DOHH2 (cell line): ENCODE measurements at regions not wholly inside any gene's neighbourhood (a gene's known extent, or its start where the extent isn't known, plus 50 kb on each side); places are given as distances from the start of the nearest gene placed in this dataset.
A peak's percentile ranks its signal among the peaks of the same experiment; 100 is the strongest.

Source experiments
- H3F3A ChIP-seq: fragments of 200-600 bp; sonication (generic), shearing (Covaris generic); 2 replicates; pipeline ENCODE4 v1.6.0; 2016; ENCODE audit warnings: antibody characterized with exemption, mild to moderate bottlenecking; ENCODE audit not compliant: control insufficient read depth, insufficient read depth
- H3K27ac ChIP-seq: fragments of 200-600 bp; sonication (generic); 2 replicates; pipeline ENCODE4 v1.5.1; 2014; ENCODE audit warnings: low read depth, mild to moderate bottlenecking, low read length, moderate library complexity
- H3K27me3 ChIP-seq: fragments of 200-600 bp; sonication (generic); 2 replicates; pipeline ENCODE4 v1.6.1; 2014; ENCODE audit warnings: mild to moderate bottlenecking, low read length, mixed read lengths; ENCODE audit not compliant: control insufficient read depth
- H3K36me3 ChIP-seq: fragments of 200-600 bp; sonication (generic); 2 replicates; pipeline ENCODE4 v1.6.1; 2014; ENCODE audit warnings: mild to moderate bottlenecking, low read length, moderate library complexity, mixed read lengths; ENCODE audit not compliant: control insufficient read depth
- H3K4me1 ChIP-seq: fragments of 200-600 bp; sonication (generic); 2 replicates; pipeline ENCODE4 v1.6.1; 2014; ENCODE audit warnings: mild to moderate bottlenecking, low read length, mixed read lengths; ENCODE audit not compliant: control insufficient read depth
- H3K4me2 ChIP-seq: fragments of 200-600 bp; sonication (generic); 2 replicates; pipeline ENCODE4 v1.6.0; 2014; ENCODE audit warnings: mild to moderate bottlenecking, low read length, moderate library complexity
- H3K4me3 ChIP-seq: fragments of 200-600 bp; sonication (generic); 2 replicates; pipeline ENCODE4 v1.5.1; 2014; ENCODE audit warnings: mild to moderate bottlenecking, low read length, mixed read lengths
- H3K79me2 ChIP-seq: fragments of 200-600 bp; sonication (generic); 2 replicates; pipeline ENCODE4 v1.6.1; 2014; ENCODE audit warnings: mild to moderate bottlenecking, low read length, mixed read lengths; ENCODE audit not compliant: control insufficient read depth
- H3K9me2 ChIP-seq: fragments of 200-600 bp; sonication (generic); replicated peaks from 2 replicates; pipeline ENCODE4 v1.6.1; 2014; ENCODE audit warnings: mild to moderate bottlenecking, low read length, mixed read lengths; ENCODE audit not compliant: control insufficient read depth
- H3K9me3 ChIP-seq: fragments of 200-600 bp; sonication (generic); 2 replicates; pipeline ENCODE4 v1.6.1; 2014; ENCODE audit warnings: antibody characterized with exemption, low read length, mixed read lengths; ENCODE audit not compliant: control insufficient read depth, insufficient read depth
- H4K20me1 ChIP-seq: fragments of 200-600 bp; sonication (generic); 2 replicates; pipeline ENCODE4 v1.6.0; 2014; ENCODE audit warnings: low read depth, mild to moderate bottlenecking, antibody characterized with exemption, low read length, moderate library complexity; ENCODE audit not compliant: control insufficient read depth, insufficient read depth
- CTCF ChIP-seq: fragments of 200-600 bp; sonication (generic); IDR thresholded peaks from one replicate; pipeline ENCODE4 v1.5.1; 2014; ENCODE audit warnings: antibody characterized with exemption, mild to moderate bottlenecking, low read depth, low read length; ENCODE audit not compliant: poor library complexity, severe bottlenecking
- EZH2phosphoT487 ChIP-seq: fragments of 200-600 bp; sonication (generic); IDR thresholded peaks from 2 replicates; pipeline ENCODE4 v1.6.1; 2017; ENCODE audit warnings: borderline replicate concordance, mild to moderate bottlenecking, antibody characterized with exemption, low read length, moderate library complexity, mixed read lengths

DNA sequence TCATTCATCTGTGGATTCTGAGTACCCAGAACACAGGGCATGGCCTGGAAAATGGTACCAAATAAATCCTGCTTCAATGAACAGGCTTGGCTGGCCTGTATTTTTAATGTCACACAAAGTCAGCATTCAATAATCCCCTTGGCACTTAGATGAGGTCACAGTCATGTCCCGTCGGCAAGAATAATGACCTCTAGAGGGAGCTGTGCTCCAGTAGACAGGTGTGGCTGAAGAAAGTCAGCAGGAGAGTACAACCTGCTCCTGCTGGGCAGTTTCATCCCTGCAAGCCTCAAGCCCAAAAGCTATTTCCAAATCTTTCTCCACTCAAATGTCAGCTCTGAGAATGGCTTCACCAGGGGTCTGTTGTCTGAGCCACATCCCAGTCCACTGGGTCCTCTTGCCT lies 404.0 kb upstream of the F9 start:
- no peak overlapping the region for H3K4me2 ChIP-seq
- H3K9me2 ChIP-seq = no peaks in the 10 kb centered on the region
- no peaks in the 10 kb centered on the region for H3K27me3 ChIP-seq
- H3F3A ChIP-seq = no peaks in the 10 kb centered on the region
- H3K4me1 ChIP-seq = no peaks in the 10 kb centered on the region
- H3K4me3 ChIP-seq = no peak overlapping the region
- H3K9me3 ChIP-seq = no peaks in the 10 kb centered on the region
- H3K27ac ChIP-seq = no peak overlapping the region
- no peaks in the 10 kb centered on the region for H3K79me2 ChIP-seq
- no peaks in the 10 kb centered on the region for H4K20me1 ChIP-seq
- TF ChIP-seq CTCF (peak; percentile 45), EZH2phosphoT487 (no peak)
- H3K36me3 ChIP-seq = no peaks in the 10 kb centered on the region

DNA sequence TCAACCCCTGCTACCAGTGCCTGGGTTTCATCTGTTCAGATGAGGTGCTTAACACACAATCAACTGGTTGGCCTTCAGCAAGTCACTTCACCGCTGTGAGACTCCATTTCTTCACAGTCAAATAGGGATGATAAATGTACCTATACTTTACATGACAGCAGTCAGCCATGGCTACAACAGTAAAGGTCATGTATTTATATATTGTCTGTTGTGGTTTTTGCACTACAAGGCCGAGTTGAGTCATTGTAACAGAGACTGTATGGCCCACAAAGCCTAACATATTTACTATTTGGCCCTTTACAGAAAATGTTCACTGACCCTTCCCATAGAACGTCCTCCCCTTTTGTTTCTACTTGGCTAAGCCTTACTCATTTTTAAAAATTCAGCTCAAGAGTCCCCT lies 404.6 kb upstream of the F9 start:
- H3F3A ChIP-seq = no peaks in the 10 kb centered on the region
- H4K20me1 ChIP-seq = no peaks in the 10 kb centered on the region
- no peak overlapping the region for H3K27ac ChIP-seq
- no peaks in the 10 kb centered on the region for H3K79me2 ChIP-seq
- no peak overlapping the region for H3K4me2 ChIP-seq
- no peaks in the 10 kb centered on the region for H3K36me3 ChIP-seq
- H3K9me3 ChIP-seq = no peaks in the 10 kb centered on the region
- no peak for TF ChIP-seq CTCF
- no peak for TF ChIP-seq EZH2phosphoT487
- no peaks in the 10 kb centered on the region for H3K4me1 ChIP-seq
- no peak overlapping the region for H3K4me3 ChIP-seq
- no peaks in the 10 kb centered on the region for H3K9me2 ChIP-seq
- no peaks in the 10 kb centered on the region for H3K27me3 ChIP-seq

DNA sequence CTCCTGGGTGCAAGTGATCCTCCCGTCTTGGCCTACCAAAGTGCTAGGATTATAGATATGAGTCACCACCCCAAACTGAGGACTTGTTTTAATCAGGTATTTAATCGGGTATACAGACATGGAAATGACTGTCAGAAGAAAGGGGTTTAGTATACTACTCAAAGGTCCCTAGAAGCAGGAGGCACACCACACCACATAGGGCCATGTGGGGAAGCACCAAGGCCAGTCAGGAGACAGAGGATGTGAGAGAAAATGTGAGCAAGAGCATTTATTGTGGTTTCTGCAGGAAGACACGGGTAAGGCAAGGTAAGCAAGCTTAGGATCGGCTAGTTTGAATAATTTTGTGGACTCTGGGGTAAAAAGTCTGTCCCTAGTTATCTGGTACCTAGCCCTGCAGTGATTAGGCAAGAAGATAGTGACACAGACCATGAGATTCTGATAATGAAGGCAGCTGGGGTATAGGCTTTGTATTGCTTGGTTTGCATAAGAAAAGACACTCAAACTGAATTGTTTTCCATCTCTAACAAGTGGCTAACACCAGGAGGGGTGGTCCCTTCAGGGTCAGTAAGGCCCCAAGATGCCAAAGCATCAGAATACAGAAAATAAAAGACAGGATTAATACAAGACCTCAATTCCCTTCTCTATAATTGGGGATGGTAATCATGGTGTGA lies 408.8 kb upstream of the F9 start:
- no peaks in the 10 kb centered on the region for H3F3A ChIP-seq
- TF ChIP-seq CTCF (no peak), EZH2phosphoT487 (no peak)
- no peaks in the 10 kb centered on the region for H3K27me3 ChIP-seq
- no peaks in the 10 kb centered on the region for H3K4me1 ChIP-seq
- no peak overlapping the region for H3K4me2 ChIP-seq
- H3K36me3 ChIP-seq = no peaks in the 10 kb centered on the region
- H4K20me1 ChIP-seq = no peaks in the 10 kb centered on the region
- no peaks in the 10 kb centered on the region for H3K79me2 ChIP-seq
- no peaks in the 10 kb centered on the region for H3K9me2 ChIP-seq
- H3K4me3 ChIP-seq = no peak overlapping the region
- no peaks in the 10 kb centered on the region for H3K9me3 ChIP-seq
- no peak overlapping the region for H3K27ac ChIP-seq

- no peaks in the 10 kb centered on the region for H3K79me2 ChIP-seq
- H3K4me1 ChIP-seq = no peaks in the 10 kb centered on the region
- no peaks in the 10 kb centered on the region for H3F3A ChIP-seq
- H3K9me3 ChIP-seq = no peaks in the 10 kb centered on the region
- no peak overlapping the region for H3K27ac ChIP-seq
- no peak overlapping the region for H3K4me3 ChIP-seq
- H4K20me1 ChIP-seq = no peaks in the 10 kb centered on the region
- TF ChIP-seq CTCF = no peak
- no peak overlapping the region for H3K4me2 ChIP-seq
- H3K9me2 ChIP-seq = no peaks in the 10 kb centered on the region
- H3K27me3 ChIP-seq = no peaks in the 10 kb centered on the region
- no peaks in the 10 kb centered on the region for H3K36me3 ChIP-seq
Observed at GRCh38 chrX:139120760-139121159, 409.2 kb upstream of the FGF13 start.
